ENCODE measurements at regions not wholly inside any gene's neighbourhood (a gene's known extent, or its start where the extent isn't known, plus 50 kb on each side); places are given as distances from the start of the nearest gene placed in this dataset.

DNA sequence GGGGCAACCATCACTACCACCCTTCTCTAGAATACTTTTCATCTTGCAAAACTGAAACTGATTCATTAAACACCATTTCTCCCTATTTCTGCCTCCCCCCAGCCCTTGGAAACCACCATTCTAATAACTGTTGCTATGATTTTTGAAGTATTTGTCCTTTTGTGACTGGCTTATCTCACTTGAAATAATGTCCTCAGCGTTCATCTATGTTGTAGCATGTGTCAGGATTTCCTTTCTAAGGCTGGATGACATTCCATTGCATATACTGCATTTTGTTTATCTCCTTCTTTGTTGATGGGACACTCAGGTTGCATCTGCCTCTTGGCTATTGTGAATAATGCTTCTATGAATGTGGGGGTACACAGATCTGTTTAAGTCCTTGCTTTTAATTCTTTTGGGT, 327.6 kb upstream of the ZNF32 start:
- Histone ChIP-seq H4K20me1 (ENCODE audit: insufficient read depth, low read length) (no peaks in the 10 kb centered on the region), H3K4me3 (replicated peaks in 1 of 3; ENCODE audit: low read depth in 2 of 3, low read length in 3 of 3) (no peak overlapping the region), H3K79me2 (ENCODE audit: insufficient read depth, low read length) (no peaks in the 10 kb centered on the region), H3K36me3 (replicated peaks in 1 of 2; ENCODE audit: control insufficient read depth in 1 of 2, insufficient read depth in 2 of 2, low read length in 2 of 2) (no peaks in the 10 kb centered on the region), H3K4me1 (ENCODE audit: control insufficient read depth in 1 of 2, insufficient read depth in 2 of 2, low read length in 2 of 2) (peaks cover 26 to 36% of the 10 kb centered on the region in 2 donors), H3K9me3 (replicated peaks in 1 of 2; ENCODE audit: control insufficient read depth in 1 of 2, insufficient read depth in 1 of 2, low read length in 2 of 2) (no peaks in the 10 kb centered on the region), H3K27ac (ENCODE audit: low read depth in 1 of 2, low read length in 2 of 2) (no peak overlapping the region), H3K4me2 (replicated peaks; ENCODE audit: extremely low read depth, low read length, poor library complexity, severe bottlenecking) (no peak overlapping the region), H2AFZ (ENCODE audit: insufficient read depth, low read depth, low read length, poor library complexity, severe bottlenecking) (no peak overlapping the region), H3K9ac (ENCODE audit: insufficient read depth, low read length, poor library complexity, severe bottlenecking) (no peak overlapping the region), H3K27me3 (ENCODE audit: control insufficient read depth in 2 of 2, insufficient read depth in 2 of 2, low read length in 2 of 2) (no peaks in the 10 kb centered on the region)
- no peak overlapping the region for H3K27ac Mint-ChIP-seq
- TF ChIP-seq, protein P1, sequence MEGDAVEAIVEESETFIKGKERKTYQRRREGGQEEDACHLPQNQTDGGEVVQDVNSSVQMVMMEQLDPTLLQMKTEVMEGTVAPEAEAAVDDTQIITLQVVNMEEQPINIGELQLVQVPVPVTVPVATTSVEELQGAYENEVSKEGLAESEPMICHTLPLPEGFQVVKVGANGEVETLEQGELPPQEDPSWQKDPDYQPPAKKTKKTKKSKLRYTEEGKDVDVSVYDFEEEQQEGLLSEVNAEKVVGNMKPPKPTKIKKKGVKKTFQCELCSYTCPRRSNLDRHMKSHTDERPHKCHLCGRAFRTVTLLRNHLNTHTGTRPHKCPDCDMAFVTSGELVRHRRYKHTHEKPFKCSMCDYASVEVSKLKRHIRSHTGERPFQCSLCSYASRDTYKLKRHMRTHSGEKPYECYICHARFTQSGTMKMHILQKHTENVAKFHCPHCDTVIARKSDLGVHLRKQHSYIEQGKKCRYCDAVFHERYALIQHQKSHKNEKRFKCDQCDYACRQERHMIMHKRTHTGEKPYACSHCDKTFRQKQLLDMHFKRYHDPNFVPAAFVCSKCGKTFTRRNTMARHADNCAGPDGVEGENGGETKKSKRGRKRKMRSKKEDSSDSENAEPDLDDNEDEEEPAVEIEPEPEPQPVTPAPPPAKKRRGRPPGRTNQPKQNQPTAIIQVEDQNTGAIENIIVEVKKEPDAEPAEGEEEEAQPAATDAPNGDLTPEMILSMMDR (IDR thresholded peaks at IDR 0.05) = no peak
- H3K9me3 Mint-ChIP-seq = peaks cover 1 to 7% (median 3%) of the 10 kb centered on the region in 7 donors
- no peak for DNase-seq
- H3K4me3 Mint-ChIP-seq = no peak overlapping the region
- H3K36me3 Mint-ChIP-seq = no peaks in the 10 kb centered on the region
- intact Hi-C loops (cut with micrococcal nuclease) = no loop called here
- H3K4me1 Mint-ChIP-seq = peaks cover 24% of the 10 kb centered on the region
- H3K27me3 Mint-ChIP-seq (ENCODE audit: low read depth in 3 of 3) = peaks cover 0 to 4% (median 0%) of the 10 kb centered on the region in 3 donors
- no CpG with 5 or more reads among the region's 1 CpG for WGBS (ENCODE audit: insufficient coverage)

DNA sequence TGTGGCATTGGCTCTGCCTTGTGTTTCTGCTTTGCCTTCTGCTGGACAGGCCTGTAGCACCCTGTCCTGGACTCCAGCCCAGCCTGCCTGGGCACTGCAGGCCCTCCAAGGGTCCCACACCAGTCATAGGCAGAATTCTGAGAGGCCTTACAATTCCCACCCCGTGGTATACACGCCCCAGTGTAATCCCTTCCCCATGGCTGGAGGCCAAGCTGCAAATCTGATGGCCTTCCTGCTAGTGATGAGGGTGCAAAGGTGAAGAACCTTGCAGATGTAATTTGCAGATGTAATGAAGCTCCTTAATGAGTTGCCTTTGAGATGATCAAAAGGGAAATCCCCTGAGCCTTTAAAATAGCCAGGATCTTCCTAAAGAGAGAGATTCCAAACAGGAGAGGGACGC, 325.1 kb upstream of the ZNF32 start:
- no peak overlapping the region for H3K4me3 Mint-ChIP-seq
- no peak overlapping the region for H3K4me3 ChIP-seq (replicated peaks in 1 of 3; ENCODE audit: low read depth in 2 of 3, low read length in 3 of 3)

More for the DNA sequence above, 325.1 kb upstream of the ZNF32 start:
- Mint-ChIP-seq H3K4me1 (peaks cover 17% of the 10 kb centered on the region), H3K27ac (no peak overlapping the region), H3K36me3 (no peaks in the 10 kb centered on the region), H3K9me3 (peaks cover 1 to 7% (median 3%) of the 10 kb centered on the region in 7 donors), H3K27me3 (ENCODE audit: low read depth in 3 of 3) (peaks cover 3 to 7% (median 4%) of the 10 kb centered on the region in 3 donors)
- Histone ChIP-seq H3K9me3 (replicated peaks in 1 of 2; ENCODE audit: control insufficient read depth in 1 of 2, insufficient read depth in 1 of 2, low read length in 2 of 2) (no peaks in the 10 kb centered on the region), H3K4me1 (ENCODE audit: control insufficient read depth in 1 of 2, insufficient read depth in 2 of 2, low read length in 2 of 2) (peaks cover 16 to 19% of the 10 kb centered on the region in 2 donors), H3K27me3 (ENCODE audit: control insufficient read depth in 2 of 2, insufficient read depth in 2 of 2, low read length in 2 of 2) (no peaks in the 10 kb centered on the region), H2AFZ (ENCODE audit: insufficient read depth, low read depth, low read length, poor library complexity, severe bottlenecking) (no peak overlapping the region), H3K36me3 (replicated peaks in 1 of 2; ENCODE audit: control insufficient read depth in 1 of 2, insufficient read depth in 2 of 2, low read length in 2 of 2) (no peaks in the 10 kb centered on the region), H4K20me1 (ENCODE audit: insufficient read depth, low read length) (no peaks in the 10 kb centered on the region), H3K9ac (ENCODE audit: insufficient read depth, low read length, poor library complexity, severe bottlenecking) (no peak overlapping the region), H3K4me2 (replicated peaks; ENCODE audit: extremely low read depth, low read length, poor library complexity, severe bottlenecking) (no peak overlapping the region), H3K79me2 (ENCODE audit: insufficient read depth, low read length) (no peaks in the 10 kb centered on the region), H3K27ac (ENCODE audit: low read depth in 1 of 2, low read length in 2 of 2) (no peak overlapping the region)
- TF ChIP-seq, protein P1 (IDR thresholded peaks at IDR 0.05) = no peak
- intact Hi-C loops (cut with micrococcal nuclease) = no loop called here
- 94% methylated on average over 3 of the region's 3 CpGs for WGBS (ENCODE audit: insufficient coverage)
- DNase-seq = no peak
